ENCODE measurements at regions not wholly inside any gene's neighbourhood (a gene's known extent, or its start where the extent isn't known, plus 50 kb on each side); places are given as distances from the start of the nearest gene placed in this dataset.

DNA sequence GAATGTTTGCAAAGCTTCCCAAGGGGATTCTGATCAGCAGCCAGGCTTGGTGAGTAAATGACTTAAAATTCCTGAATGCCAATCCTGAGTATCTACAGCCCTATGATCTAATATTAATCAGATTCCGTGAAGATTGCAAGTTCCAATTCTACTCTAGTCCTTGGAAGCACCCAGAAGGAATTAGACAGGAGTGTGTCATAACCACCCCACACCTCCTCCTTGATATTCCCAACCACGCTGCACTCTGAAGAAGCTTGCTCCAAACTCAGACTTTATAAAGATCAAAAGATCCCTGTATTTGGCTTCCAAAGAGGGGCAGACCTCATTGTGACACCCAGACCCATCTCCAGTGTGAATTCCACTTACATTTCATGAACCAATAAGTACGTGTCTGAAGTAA is 306.0 kb downstream of the BCL11B start:
- no peak overlapping the region for H3K27ac ChIP-seq (ENCODE audit: insufficient read depth, low read length)
- H3K4me2 ChIP-seq (ENCODE audit: low read depth, low read length), result no peak overlapping the region
- dilution Hi-C loops (cut with HindIII; ENCODE audit: low sequenced_read_pairs, unreplicated experiment) (no loop called here), in situ Hi-C loops (cut with MboI; ENCODE audit: low sequenced_read_pairs) (no loop called here), intact Hi-C loops (cut with micrococcal nuclease) (no loop called here)
- no peak overlapping the region for H2BK15ac ChIP-seq (ENCODE audit: low read depth, low read length)
- H3K9me3 ChIP-seq (ENCODE audit: control insufficient read depth, insufficient read depth, low read length), result peaks cover 40% of the 10 kb centered on the region
- no TSS peak for BruUV-seq (replicated peaks)
- DNase-seq, result no peak
- no peak overlapping the region for H3K23ac ChIP-seq (ENCODE audit: low read depth, low read length)
- H3K9me1 ChIP-seq (ENCODE audit: insufficient read depth, low read length), result no peaks in the 10 kb centered on the region
- H3K27me3 ChIP-seq (ENCODE audit: control insufficient read depth, insufficient read depth, low read length), result no peaks in the 10 kb centered on the region
- POLR2A ChIA-PET (ENCODE audit: unreplicated experiment), result no interaction called here
- no peaks in the 10 kb centered on the region for H3K36me3 ChIP-seq (ENCODE audit: control insufficient read depth, insufficient read depth, low read length)
- no peak overlapping the region for H4K5ac ChIP-seq (ENCODE audit: low read depth, low read length)
- H3K79me1 ChIP-seq (ENCODE audit: low read depth in 1 of 2, low read length in 2 of 2), result no peaks in the 10 kb centered on the region
- H3K4me3 ChIP-seq (ENCODE audit: insufficient read depth, low read depth, low read length), result no peak overlapping the region
- H4K91ac ChIP-seq (ENCODE audit: insufficient read depth, low read depth, low read length), result no peak overlapping the region
- H2BK20ac ChIP-seq (ENCODE audit: low read depth, low read length), result no peak overlapping the region
- H2BK120ac ChIP-seq (ENCODE audit: low read depth, low read length), result no peak overlapping the region
- 40% methylated on average over 1 of the region's 3 CpGs; no CpG with 5 or more reads in 1 of the 2 experiments for WGBS, 2 experiments (ENCODE audit: extremely low coverage in 2 of 2, insufficient read length in 1 of 2)
- no peak overlapping the region for H3K14ac ChIP-seq (replicated peaks; ENCODE audit: low read depth, low read length)
- no peak overlapping the region for H3K56ac ChIP-seq (ENCODE audit: extremely low read depth, insufficient read depth, low read length)
- H2AK5ac ChIP-seq (ENCODE audit: low read depth, low read length), result no peak overlapping the region
- H3K9ac ChIP-seq (ENCODE audit: low read depth, low read length), result no peak overlapping the region
- no peak overlapping the region for H3K18ac ChIP-seq (ENCODE audit: low read depth, low read length)
- TF ChIP-seq, protein P1, sequence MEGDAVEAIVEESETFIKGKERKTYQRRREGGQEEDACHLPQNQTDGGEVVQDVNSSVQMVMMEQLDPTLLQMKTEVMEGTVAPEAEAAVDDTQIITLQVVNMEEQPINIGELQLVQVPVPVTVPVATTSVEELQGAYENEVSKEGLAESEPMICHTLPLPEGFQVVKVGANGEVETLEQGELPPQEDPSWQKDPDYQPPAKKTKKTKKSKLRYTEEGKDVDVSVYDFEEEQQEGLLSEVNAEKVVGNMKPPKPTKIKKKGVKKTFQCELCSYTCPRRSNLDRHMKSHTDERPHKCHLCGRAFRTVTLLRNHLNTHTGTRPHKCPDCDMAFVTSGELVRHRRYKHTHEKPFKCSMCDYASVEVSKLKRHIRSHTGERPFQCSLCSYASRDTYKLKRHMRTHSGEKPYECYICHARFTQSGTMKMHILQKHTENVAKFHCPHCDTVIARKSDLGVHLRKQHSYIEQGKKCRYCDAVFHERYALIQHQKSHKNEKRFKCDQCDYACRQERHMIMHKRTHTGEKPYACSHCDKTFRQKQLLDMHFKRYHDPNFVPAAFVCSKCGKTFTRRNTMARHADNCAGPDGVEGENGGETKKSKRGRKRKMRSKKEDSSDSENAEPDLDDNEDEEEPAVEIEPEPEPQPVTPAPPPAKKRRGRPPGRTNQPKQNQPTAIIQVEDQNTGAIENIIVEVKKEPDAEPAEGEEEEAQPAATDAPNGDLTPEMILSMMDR (conservative IDR thresholded peaks at IDR 0.05; ENCODE audit: low read depth, low read length), result no peak
- TF ChIP-seq CHD1 (IDR thresholded peaks at IDR 0.05; ENCODE audit: low read depth, low read length) (no peak), RAD21 (IDR thresholded peaks at IDR 0.05; ENCODE audit: low read length) (no peak), FOS (IDR thresholded peaks at IDR 0.05; ENCODE audit: low read depth, low read length) (no peak), MAZ (IDR thresholded peaks at IDR 0.05; ENCODE audit: borderline replicate concordance, low read depth, low read length) (no peak), RFX5 (IDR thresholded peaks at IDR 0.05; ENCODE audit: low read depth, low read length) (no peak), BHLHE40 (IDR thresholded peaks at IDR 0.05; ENCODE audit: low read depth, low read length) (no peak), RCOR1 (IDR thresholded peaks at IDR 0.05; ENCODE audit: insufficient replicate concordance, low read length) (no peak)
- TF ChIP-seq, protein P2, sequence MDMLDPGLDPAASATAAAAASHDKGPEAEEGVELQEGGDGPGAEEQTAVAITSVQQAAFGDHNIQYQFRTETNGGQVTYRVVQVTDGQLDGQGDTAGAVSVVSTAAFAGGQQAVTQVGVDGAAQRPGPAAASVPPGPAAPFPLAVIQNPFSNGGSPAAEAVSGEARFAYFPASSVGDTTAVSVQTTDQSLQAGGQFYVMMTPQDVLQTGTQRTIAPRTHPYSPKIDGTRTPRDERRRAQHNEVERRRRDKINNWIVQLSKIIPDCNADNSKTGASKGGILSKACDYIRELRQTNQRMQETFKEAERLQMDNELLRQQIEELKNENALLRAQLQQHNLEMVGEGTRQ (IDR thresholded peaks at IDR 0.05; ENCODE audit: low read depth, low read length), result no peak
- CTCF ChIA-PET, result no interaction called here
- H3K4me1 ChIP-seq (ENCODE audit: control insufficient read depth, insufficient read depth, low read length), result no peaks in the 10 kb centered on the region
- H3K4ac ChIP-seq (ENCODE audit: low read depth, low read length), result no peak overlapping the region
- no peak for ATAC-seq (ENCODE audit: low read depth)
- no peak overlapping the region for H2BK5ac ChIP-seq (ENCODE audit: low read depth, low read length, poor library complexity, severe bottlenecking)
- no peak overlapping the region for H2AFZ ChIP-seq (replicated peaks; ENCODE audit: low read length, poor library complexity)
- H4K8ac ChIP-seq (ENCODE audit: low read depth in 2 of 2, low read length in 2 of 2), result no peak overlapping the region
- no peaks in the 10 kb centered on the region for H4K20me1 ChIP-seq (ENCODE audit: insufficient read depth, low read length)
- H2AK9ac ChIP-seq (replicated peaks; ENCODE audit: low read depth, low read length, poor library complexity), result no peak overlapping the region

All from IMR-90 (cell line).